ENCODE measurements at regions not wholly inside any gene's neighbourhood (a gene's known extent, or its start where the extent isn't known, plus 50 kb on each side); places are given as distances from the start of the nearest gene placed in this dataset.
A peak's percentile ranks its signal among the peaks of the same experiment; 100 is the strongest.

DNA sequence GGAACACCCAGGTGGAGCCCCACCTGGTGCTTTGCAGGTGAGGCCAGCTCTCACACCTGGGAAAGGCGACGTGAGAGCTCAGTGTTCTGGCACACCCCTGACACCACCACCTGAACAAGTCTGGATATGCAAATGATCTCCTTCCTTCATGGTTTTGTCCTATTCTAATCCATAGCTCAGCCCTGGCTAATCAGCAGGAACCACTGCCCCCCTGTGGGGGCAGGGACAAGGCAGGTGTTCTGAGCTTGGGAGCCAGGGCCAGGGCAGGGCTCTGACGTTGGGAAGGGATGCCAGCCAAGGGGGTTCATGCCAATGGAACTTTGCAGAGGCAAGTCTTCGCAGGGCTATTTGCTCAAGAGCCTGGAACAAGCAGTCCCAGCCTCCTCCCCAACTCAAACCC lies 144.2 kb downstream of the TRIM29 start:
- H3K27ac ChIP-seq, result no peak overlapping the region
- no peaks in the 10 kb centered on the region for H3K4me1 ChIP-seq

DNA sequence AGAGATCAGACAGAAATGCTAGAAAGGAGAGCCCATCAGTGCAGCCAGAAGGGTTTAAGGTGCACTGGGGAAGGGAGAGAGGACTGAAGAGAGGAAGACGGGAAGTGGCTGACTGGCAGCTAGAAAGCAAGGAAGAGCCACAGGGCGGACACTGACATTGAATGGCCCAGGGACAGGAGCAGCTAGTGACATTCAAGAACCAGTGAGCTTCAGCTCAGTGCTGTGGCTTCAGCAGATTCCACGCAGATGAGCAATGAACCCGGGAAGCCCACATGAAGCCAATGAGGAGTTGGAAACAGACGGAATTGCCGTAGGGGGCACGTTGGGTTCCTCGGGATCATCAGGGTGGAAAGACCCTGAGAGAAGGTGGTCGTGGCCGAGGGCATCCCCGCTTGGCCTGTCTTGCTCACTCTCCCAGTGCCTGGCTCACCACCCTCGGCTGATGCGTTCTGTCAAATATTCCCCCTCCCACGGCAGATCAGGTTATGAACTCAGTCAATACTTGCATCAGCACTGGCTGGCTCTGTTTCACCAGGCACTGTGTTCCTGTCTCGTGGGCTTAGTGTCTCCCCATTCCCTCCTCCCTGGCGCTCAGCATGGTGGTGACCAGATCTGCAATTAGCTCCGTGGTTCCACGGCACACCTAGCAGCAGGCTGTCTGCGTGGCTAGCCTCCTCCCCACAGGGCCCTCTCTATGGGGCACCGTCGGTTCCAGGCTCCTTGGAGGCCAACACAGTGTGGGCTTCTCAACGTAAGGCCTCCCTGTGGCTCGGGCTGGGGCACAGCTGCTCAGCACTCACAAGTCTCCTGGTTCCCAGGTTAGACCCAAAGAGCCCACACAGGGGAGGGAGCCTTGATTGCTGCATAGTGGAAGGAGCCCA lies 145.5 kb downstream of the TRIM29 start:
- H3K27me3 ChIP-seq, result no peaks in the 10 kb centered on the region
- no peaks in the 10 kb centered on the region for H3K4me1 ChIP-seq
- H3K9ac ChIP-seq (ENCODE audit: low read depth in 2 of 2, low read length in 2 of 2), result no peak overlapping the region
- H3K36me3 ChIP-seq, result no peaks in the 10 kb centered on the region
- intact Hi-C loops (cut with DNase I), result no loop called here
- TF ChIP-seq, protein P1, sequence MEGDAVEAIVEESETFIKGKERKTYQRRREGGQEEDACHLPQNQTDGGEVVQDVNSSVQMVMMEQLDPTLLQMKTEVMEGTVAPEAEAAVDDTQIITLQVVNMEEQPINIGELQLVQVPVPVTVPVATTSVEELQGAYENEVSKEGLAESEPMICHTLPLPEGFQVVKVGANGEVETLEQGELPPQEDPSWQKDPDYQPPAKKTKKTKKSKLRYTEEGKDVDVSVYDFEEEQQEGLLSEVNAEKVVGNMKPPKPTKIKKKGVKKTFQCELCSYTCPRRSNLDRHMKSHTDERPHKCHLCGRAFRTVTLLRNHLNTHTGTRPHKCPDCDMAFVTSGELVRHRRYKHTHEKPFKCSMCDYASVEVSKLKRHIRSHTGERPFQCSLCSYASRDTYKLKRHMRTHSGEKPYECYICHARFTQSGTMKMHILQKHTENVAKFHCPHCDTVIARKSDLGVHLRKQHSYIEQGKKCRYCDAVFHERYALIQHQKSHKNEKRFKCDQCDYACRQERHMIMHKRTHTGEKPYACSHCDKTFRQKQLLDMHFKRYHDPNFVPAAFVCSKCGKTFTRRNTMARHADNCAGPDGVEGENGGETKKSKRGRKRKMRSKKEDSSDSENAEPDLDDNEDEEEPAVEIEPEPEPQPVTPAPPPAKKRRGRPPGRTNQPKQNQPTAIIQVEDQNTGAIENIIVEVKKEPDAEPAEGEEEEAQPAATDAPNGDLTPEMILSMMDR (IDR thresholded peaks at IDR 0.05), result no peak
- H3K9me3 ChIP-seq, result no peaks in the 10 kb centered on the region
- no peak for DNase-seq
- no peak overlapping the region for H3K4me3 ChIP-seq
- no peak overlapping the region for H3K27ac ChIP-seq

More for the DNA sequence above, 144.2 kb downstream of the TRIM29 start:
- no peak overlapping the region for H3K4me3 ChIP-seq
- TF ChIP-seq, protein P1 (IDR thresholded peaks at IDR 0.05), result no peak
- intact Hi-C loops (cut with DNase I), result no loop called here
- H3K36me3 ChIP-seq, result no peaks in the 10 kb centered on the region
- H3K9ac ChIP-seq (ENCODE audit: low read depth in 2 of 2, low read length in 2 of 2), result no peak overlapping the region
- no peaks in the 10 kb centered on the region for H3K9me3 ChIP-seq
- no peaks in the 10 kb centered on the region for H3K27me3 ChIP-seq
- peak; percentile 22 for DNase-seq

DNA sequence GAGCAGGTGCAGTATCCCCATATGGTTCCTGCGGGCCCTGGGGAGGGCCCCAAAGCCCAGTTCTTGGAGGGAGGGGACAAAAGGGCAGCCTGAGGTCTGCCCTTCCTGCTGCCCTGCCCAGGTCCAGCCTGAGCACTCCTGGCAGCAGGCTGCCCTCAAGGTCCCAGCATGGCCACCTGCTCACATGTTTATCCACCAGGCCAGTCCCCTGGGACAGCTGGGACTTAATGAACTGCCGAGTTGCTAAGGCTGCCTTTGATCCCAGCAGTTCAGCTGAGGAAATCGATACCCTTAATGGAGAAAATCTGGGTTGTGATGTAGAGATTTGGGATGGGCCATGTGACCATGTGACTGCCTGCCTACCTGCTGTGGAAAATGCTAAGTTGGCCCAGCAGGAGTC lies 146.2 kb downstream of the TRIM29 start:
- Histone ChIP-seq H3K9ac (ENCODE audit: low read depth in 2 of 2, low read length in 2 of 2) (no peak overlapping the region), H3K4me1 (no peaks in the 10 kb centered on the region), H3K4me3 (no peak overlapping the region), H3K27ac (no peak overlapping the region), H3K36me3 (no peaks in the 10 kb centered on the region), H3K9me3 (no peaks in the 10 kb centered on the region), H3K27me3 (no peaks in the 10 kb centered on the region)
- intact Hi-C loops (cut with DNase I), result no loop called here
- no peak for DNase-seq
- TF ChIP-seq, protein P1 (IDR thresholded peaks at IDR 0.05), result no peak

DNA sequence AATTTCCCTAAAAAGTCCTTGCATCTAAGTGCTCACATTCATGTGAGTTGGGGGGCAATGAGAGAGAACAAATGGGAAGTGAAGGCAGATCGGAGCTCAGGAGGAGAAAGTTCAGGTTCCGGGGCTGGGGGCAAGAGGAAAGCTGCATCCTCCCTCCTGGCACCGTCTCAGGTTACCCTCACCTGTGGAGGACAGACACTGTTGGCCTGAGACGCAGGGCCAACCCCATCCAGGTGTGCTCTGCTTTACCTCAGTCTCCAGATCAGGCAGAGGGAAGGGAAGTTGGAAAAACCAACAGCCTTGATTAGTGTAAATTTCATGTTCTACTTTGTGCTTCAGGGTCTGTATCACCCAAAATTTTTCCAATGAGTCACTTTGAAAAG lies 146.9 kb downstream of the TRIM29 start:
- H3K27me3 ChIP-seq, result no peaks in the 10 kb centered on the region
- H3K27ac ChIP-seq, result no peak overlapping the region
- intact Hi-C loops (cut with DNase I), result no loop called here
- TF ChIP-seq, protein P1 (IDR thresholded peaks at IDR 0.05), result no peak
- H3K36me3 ChIP-seq, result no peaks in the 10 kb centered on the region
- H3K9me3 ChIP-seq, result no peaks in the 10 kb centered on the region
- H3K9ac ChIP-seq (ENCODE audit: low read depth in 2 of 2, low read length in 2 of 2), result no peak overlapping the region
- DNase-seq, result no peak
- H3K4me3 ChIP-seq, result no peak overlapping the region
- no peaks in the 10 kb centered on the region for H3K4me1 ChIP-seq

DNA sequence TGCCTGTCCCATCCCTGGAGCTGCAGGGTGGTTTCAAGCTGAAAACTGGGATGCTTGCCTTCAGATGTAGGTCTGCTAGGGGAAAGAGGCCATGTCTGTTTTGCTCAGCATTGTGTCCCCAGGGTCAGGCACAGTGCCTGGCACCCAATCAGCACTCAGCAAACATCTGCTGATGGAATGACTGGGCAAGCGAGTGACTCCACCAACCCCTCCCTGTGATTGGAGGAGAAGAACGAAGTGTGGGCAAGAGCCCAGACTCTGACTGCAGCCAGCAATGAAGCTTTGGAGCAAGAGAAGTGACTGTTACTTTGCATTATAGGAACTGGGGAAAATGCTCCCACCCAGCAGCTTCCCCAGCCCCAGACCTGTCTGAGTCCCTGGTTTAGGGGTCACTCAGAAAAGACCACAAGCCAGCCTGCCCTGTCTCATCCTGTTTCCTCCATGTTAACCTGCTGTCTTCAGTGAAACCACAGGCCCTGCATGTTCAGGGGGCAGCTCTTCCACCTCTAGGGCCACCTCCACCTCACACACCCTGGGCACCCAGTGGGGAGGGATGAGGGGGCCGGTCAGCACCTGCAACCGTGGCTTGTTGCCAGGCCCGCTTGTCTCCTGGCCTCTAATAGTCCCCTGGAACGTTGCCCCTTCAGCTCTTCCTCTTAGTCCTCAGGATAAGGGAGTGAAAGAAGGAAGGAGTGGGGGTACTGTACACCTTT lies 147.4 kb downstream of the TRIM29 start:
- H3K4me3 ChIP-seq, result no peak overlapping the region
- H3K9me3 ChIP-seq, result no peaks in the 10 kb centered on the region
- H3K27ac ChIP-seq, result no peak overlapping the region
- H3K27me3 ChIP-seq, result no peaks in the 10 kb centered on the region
- H3K36me3 ChIP-seq, result no peaks in the 10 kb centered on the region
- intact Hi-C loops (cut with DNase I), result no loop called here
- no peaks in the 10 kb centered on the region for H3K4me1 ChIP-seq
- DNase-seq, result no peak
- TF ChIP-seq, protein P1 (IDR thresholded peaks at IDR 0.05), result no peak
- H3K9ac ChIP-seq (ENCODE audit: low read depth in 2 of 2, low read length in 2 of 2), result no peak overlapping the region
